Mucosa of descending colon (tissue), 3 donors: ENCODE measurements at regions not wholly inside any gene's neighbourhood (a gene's known extent, or its start where the extent isn't known, plus 50 kb on each side); places are given as distances from the start of the nearest gene placed in this dataset.

Experiments
- ATAC-seq: fragments of 200-7000 bp; cut with Tn5 transposase; one replicate; pipeline ENCODE4 v1.9.1; 2020; ENCODE audit warnings: mild to moderate bottlenecking, moderate library complexity
- DNase-seq, 3 donors: peaks; one replicate each; pipeline ENCODE4 v3.0.0-alpha.2; 2020
- H3K36me3 ChIP-seq: fragments of 200-600 bp; one replicate; pipeline ENCODE4 v1.8.0; 2021; ENCODE audit warnings: low read depth, mild to moderate bottlenecking
- H3K4me1 ChIP-seq: fragments of 200-600 bp; one replicate; pipeline ENCODE4 v1.8.0; 2021; ENCODE audit warnings: low read depth, mild to moderate bottlenecking
- H3K4me3 ChIP-seq: fragments of 200-600 bp; one replicate; pipeline ENCODE4 v1.8.0; 2021; ENCODE audit warnings: mild to moderate bottlenecking
- H3K9me3 ChIP-seq: fragments of 200-600 bp; one replicate; pipeline ENCODE4 v1.8.0; 2021; ENCODE audit warnings: mild to moderate bottlenecking
- intact Hi-C, 2 donors: fragments of 100-400 bp; cut with DNase I in 1 of 2; cut with micrococcal nuclease in 1 of 2; formaldehyde crosslinking; loops; one replicate each; pipeline versions ENCODE4 v1.11.0 to v1.11.1; 2022; cut with DNase I, micrococcal nuclease
- TF ChIP-seq, protein P1 (sequence below): fragments of 200-600 bp; IDR thresholded peaks from one replicate; pipeline ENCODE4 v1.8.0; 2022; ENCODE audit warnings: antibody characterized with exemption, mild to moderate bottlenecking
- donor health status: DM: no; HTN: no; CAD: no; lungs with moderate emphysema.
- donor health status: DM: no; HTN: no; CAD: no.
- donor health status: DM: no; HTN: yes; CAD: no.

DNA sequence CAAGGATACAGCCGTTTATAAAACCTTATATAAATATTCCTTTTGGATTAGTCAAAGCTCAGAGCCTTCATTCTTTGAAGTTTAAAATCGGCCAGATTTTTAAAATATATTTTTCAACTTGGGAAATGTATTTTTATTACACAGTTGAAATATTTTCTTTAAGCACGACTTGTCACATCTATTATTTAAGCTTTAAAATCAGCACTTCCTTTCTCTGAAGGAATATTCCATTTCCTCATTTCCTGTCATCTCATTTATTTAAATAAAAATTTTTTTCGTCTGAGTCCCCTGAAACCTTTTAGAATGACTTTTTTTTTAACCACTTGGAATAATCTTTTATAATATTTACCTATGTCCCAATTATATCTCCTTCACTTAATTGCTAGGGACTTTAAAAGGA lies 107.5 kb upstream of the PDE3A start:
- ATAC-seq = no peak
- no peak for DNase-seq
- Histone ChIP-seq H3K9me3 (no peaks in the 10 kb centered on the region), H3K4me3 (no peak overlapping the region), H3K36me3 (no peaks in the 10 kb centered on the region), H3K4me1 (no peaks in the 10 kb centered on the region)
- TF ChIP-seq, protein P1, sequence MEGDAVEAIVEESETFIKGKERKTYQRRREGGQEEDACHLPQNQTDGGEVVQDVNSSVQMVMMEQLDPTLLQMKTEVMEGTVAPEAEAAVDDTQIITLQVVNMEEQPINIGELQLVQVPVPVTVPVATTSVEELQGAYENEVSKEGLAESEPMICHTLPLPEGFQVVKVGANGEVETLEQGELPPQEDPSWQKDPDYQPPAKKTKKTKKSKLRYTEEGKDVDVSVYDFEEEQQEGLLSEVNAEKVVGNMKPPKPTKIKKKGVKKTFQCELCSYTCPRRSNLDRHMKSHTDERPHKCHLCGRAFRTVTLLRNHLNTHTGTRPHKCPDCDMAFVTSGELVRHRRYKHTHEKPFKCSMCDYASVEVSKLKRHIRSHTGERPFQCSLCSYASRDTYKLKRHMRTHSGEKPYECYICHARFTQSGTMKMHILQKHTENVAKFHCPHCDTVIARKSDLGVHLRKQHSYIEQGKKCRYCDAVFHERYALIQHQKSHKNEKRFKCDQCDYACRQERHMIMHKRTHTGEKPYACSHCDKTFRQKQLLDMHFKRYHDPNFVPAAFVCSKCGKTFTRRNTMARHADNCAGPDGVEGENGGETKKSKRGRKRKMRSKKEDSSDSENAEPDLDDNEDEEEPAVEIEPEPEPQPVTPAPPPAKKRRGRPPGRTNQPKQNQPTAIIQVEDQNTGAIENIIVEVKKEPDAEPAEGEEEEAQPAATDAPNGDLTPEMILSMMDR = no peak
- intact Hi-C loops = no loop called here

DNA sequence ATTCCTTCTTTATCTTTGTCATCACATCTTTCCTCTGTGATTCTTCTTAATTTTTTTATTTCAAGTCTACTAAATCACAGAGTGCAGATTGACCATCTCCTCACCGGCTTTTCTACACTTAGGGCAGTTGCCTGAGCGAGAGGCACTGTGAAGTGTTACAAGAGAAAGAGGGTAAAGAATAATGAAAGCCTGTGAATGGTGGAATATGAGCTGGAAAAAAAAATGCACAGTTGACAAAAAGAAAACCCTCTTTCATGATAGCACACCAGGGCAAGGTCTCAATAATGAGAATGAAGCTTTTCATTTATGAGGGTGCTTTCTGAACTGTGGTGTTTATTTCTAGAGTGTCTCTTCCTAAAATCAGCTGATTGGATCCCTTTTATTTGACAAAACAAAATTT lies 106.2 kb upstream of the PDE3A start:
- H3K4me1 ChIP-seq = no peaks in the 10 kb centered on the region
- H3K4me3 ChIP-seq = no peak overlapping the region
- TF ChIP-seq, protein P1 = no peak
- no peaks in the 10 kb centered on the region for H3K36me3 ChIP-seq
- H3K9me3 ChIP-seq = no peaks in the 10 kb centered on the region
- intact Hi-C loops = no loop called here
- no peak for ATAC-seq
- no peak for DNase-seq

- intact Hi-C loops = no loop called here
- no peak for ATAC-seq
- no peak for DNase-seq
Observed at GRCh38 chr12:20264026-20264425, 104.3 kb upstream of the PDE3A start.

GRCh38 chr12:20264608-20265114 lies 103.7 kb upstream of the PDE3A start:
- ATAC-seq (no peak), DNase-seq (no peak)
- TF ChIP-seq, protein P1 = no peak
- H3K4me1 ChIP-seq = no peaks in the 10 kb centered on the region
- no peak overlapping the region for H3K4me3 ChIP-seq
- no peaks in the 10 kb centered on the region for H3K9me3 ChIP-seq
- H3K36me3 ChIP-seq = no peaks in the 10 kb centered on the region
- intact Hi-C loops = no loop called here

More at GRCh38 chr12:20264026-20264425, 104.3 kb upstream of the PDE3A start:
- TF ChIP-seq, protein P1 = no peak
- Histone ChIP-seq H3K9me3 (no peaks in the 10 kb centered on the region), H3K4me3 (no peak overlapping the region), H3K36me3 (no peaks in the 10 kb centered on the region), H3K4me1 (no peaks in the 10 kb centered on the region)

- Histone ChIP-seq H3K4me3 (no peak overlapping the region), H3K36me3 (no peaks in the 10 kb centered on the region), H3K4me1 (no peaks in the 10 kb centered on the region), H3K9me3 (no peaks in the 10 kb centered on the region)
- intact Hi-C loops = no loop called here
- TF ChIP-seq, protein P1 = no peak
- ATAC-seq = no peak
- no peak for DNase-seq
Observed at GRCh38 chr12:20268121-20268732, 100.1 kb upstream of the PDE3A start.

DNA sequence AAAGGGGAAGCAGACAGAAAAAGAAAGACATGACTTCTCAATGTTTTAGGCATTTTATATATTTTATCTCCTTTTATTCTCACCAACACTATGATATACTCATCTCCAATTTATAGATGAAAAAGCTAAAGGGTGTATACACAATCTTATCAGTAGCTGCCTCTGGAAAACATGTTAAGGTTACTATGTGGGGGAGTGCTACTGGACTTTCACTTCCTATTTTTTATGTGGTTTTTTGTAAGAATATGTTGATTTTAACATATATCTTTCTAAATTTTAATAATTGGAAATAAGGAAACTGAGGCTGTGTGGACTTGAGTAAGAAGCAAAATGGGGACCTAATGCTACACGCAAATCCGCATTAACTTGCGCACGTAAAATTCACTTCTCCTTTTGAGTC lies 99.6 kb upstream of the PDE3A start:
- intact Hi-C loops = no loop called here
- Histone ChIP-seq H3K4me3 (no peak overlapping the region), H3K4me1 (no peaks in the 10 kb centered on the region), H3K9me3 (no peaks in the 10 kb centered on the region), H3K36me3 (no peaks in the 10 kb centered on the region)
- no peak for DNase-seq
- TF ChIP-seq, protein P1 = no peak
- ATAC-seq = no peak
